Gastrocnemius medialis (tissue), 4 donors: ENCODE measurements at regions not wholly inside any gene's neighbourhood (a gene's known extent, or its start where the extent isn't known, plus 50 kb on each side); places are given as distances from the start of the nearest gene placed in this dataset.

Source experiments
- ATAC-seq, 2 donors: fragments of 150-250 bp; one replicate each; pipeline ENCODE4 v1.9.1; 2016
- DNase-seq, 2 donors: peaks; one replicate each; pipeline ENCODE4 v3.0.0-alpha.2; 2019
- H3K27ac ChIP-seq, 4 donors: fragments of 200-600 bp; sonication (generic); 1 replicate in 1 of 4; 2 replicates in 3 of 4; pipeline ENCODE4 v1.5.1; 2016 to 2018; ENCODE audit warnings: mild to moderate bottlenecking in 2 of 4, moderate library complexity in 1 of 4
- H3K27me3 ChIP-seq, 3 donors: fragments of 200-600 bp; sonication (generic) in 2 of 3; 1 replicate in 1 of 3; 2 replicates in 2 of 3; pipeline versions ENCODE4 v1.5.1 to v1.6.0; 2016 to 2019; ENCODE audit warnings: mild to moderate bottlenecking in 1 of 3, moderate library complexity in 1 of 3
- H3K36me3 ChIP-seq, 2 donors: fragments of 200-600 bp; sonication (generic) in 1 of 2; one replicate each; pipeline ENCODE4 v1.5.1; 2017 to 2018
- H3K4me1 ChIP-seq, 2 donors: fragments of 200-600 bp; sonication (generic) in 1 of 2; one replicate each; pipeline ENCODE4 v1.5.1; 2016 to 2017; ENCODE audit warnings: mild to moderate bottlenecking in 2 of 2
- H3K4me3 ChIP-seq, 4 donors: fragments of 200-600 bp; sonication (generic) in 3 of 4; 1 replicate in 1 of 4; 2 replicates in 3 of 4; pipeline ENCODE4 v1.5.1; 2016 to 2019; ENCODE audit warnings: mild to moderate bottlenecking in 2 of 4
- H3K9me3 ChIP-seq, 3 donors: fragments of 200-600 bp; sonication (generic) in 2 of 3; 1 replicate in 1 of 3; 2 replicates in 2 of 3; pipeline ENCODE4 v1.5.1; 2016 to 2019
- POLR2A ChIP-seq, 2 donors: fragments of 450-650 bp; IDR thresholded peaks; one replicate each; pipeline ENCODE4 v1.6.1; 2017; ENCODE audit warnings: antibody characterized with exemption in 2 of 2, mild to moderate bottlenecking in 2 of 2, moderate library complexity in 2 of 2
- in situ Hi-C, 4 donors: fragments of 200-750 bp; cut with MboI; loops; one replicate each; pipeline versions ENCODE4 v1.15.0 to v1.8.0; 2017; ENCODE audit warnings: low sequenced_read_pairs in 4 of 4
- intact Hi-C: fragments of 100-400 bp; cut with DNase I; formaldehyde crosslinking; loops from one replicate; pipeline ENCODE4 v1.15.1; 2023; ENCODE audit warnings: low total_unique reads
- TF ChIP-seq, protein P1 (sequence below), 5 experiments: fragments of 450-650 bp in 3 of 5; fragments of 200-600 bp in 2 of 5; sonication (generic) in 2 of 5; IDR thresholded peaks in 4 of 5; conservative IDR thresholded peaks in 1 of 5; 1 replicate in 4 of 5; 2 replicates in 1 of 5; pipeline ENCODE4 v1.5.1; 2016 to 2019; ENCODE audit warnings: antibody characterized with exemption in 5 of 5, mild to moderate bottlenecking in 3 of 5, moderate library complexity in 3 of 5

DNA sequence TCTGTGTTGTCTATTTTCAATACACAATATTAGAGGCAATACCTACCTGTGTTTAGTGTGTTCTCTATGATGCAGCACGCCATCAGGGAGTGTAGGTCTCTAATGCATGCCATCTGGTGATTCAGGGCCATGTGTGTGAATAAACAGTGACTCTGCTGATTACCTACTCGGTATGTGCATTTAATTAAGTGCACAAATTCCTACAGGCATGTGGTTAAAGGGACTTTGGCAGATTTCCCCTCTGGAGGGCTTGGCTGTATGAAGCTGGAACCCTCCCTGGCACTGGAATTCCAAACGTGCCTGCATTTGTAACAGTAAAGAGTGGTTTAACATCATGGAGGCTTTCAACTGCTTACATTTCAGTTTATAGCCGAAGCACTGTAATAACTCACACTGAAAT is 401.5 kb upstream of the SASH1 start:
- H3K4me1 ChIP-seq = no peaks in the 10 kb centered on the region
- H3K36me3 ChIP-seq = no peaks in the 10 kb centered on the region
- H3K9me3 ChIP-seq = no peaks in the 10 kb centered on the region
- DNase-seq (no peak), ATAC-seq (no peak)
- H3K4me3 ChIP-seq = no peak overlapping the region
- in situ Hi-C loops = no loop called here
- no peak overlapping the region for H3K27ac ChIP-seq
- intact Hi-C loops = no loop called here
- TF ChIP-seq, protein P1, sequence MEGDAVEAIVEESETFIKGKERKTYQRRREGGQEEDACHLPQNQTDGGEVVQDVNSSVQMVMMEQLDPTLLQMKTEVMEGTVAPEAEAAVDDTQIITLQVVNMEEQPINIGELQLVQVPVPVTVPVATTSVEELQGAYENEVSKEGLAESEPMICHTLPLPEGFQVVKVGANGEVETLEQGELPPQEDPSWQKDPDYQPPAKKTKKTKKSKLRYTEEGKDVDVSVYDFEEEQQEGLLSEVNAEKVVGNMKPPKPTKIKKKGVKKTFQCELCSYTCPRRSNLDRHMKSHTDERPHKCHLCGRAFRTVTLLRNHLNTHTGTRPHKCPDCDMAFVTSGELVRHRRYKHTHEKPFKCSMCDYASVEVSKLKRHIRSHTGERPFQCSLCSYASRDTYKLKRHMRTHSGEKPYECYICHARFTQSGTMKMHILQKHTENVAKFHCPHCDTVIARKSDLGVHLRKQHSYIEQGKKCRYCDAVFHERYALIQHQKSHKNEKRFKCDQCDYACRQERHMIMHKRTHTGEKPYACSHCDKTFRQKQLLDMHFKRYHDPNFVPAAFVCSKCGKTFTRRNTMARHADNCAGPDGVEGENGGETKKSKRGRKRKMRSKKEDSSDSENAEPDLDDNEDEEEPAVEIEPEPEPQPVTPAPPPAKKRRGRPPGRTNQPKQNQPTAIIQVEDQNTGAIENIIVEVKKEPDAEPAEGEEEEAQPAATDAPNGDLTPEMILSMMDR (IDR thresholded peaks at IDR 0.05 in 4 of 5, conservative IDR thresholded peaks at IDR 0.05 in 1 of 5) = no peak
- TF ChIP-seq POLR2A (IDR thresholded peaks at IDR 0.05) = no peak
- H3K27me3 ChIP-seq = no peaks in the 10 kb centered on the region

DNA sequence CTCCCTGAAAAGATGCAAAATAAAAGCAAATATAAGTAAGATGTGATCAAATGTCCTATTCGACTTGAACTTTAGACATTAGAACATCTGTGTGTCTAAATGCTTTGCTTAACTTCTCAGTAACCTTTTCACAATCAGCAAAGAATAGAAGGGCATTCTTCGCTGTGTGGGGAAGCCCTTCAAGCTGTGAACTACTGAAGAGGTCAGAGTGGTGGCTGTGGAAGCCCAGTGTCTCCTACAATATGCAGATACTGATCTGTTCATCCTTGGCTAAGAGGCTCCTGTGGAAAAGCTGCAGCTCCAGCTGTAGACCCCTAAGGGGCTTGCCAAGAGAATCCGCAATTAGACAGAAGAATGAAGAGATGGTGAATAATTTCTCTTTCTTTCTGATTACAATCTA is 400.3 kb upstream of the SASH1 start:
- H3K27me3 ChIP-seq = no peaks in the 10 kb centered on the region
- in situ Hi-C loops (no loop called here), intact Hi-C loops (no loop called here)
- no peak overlapping the region for H3K27ac ChIP-seq
- TF ChIP-seq, protein P1 (IDR thresholded peaks at IDR 0.05 in 4 of 5, conservative IDR thresholded peaks at IDR 0.05 in 1 of 5) = no peak
- no peak for TF ChIP-seq POLR2A (IDR thresholded peaks at IDR 0.05)
- H3K4me1 ChIP-seq = no peaks in the 10 kb centered on the region
- H3K4me3 ChIP-seq = no peak overlapping the region
- no peak for DNase-seq
- no peaks in the 10 kb centered on the region for H3K9me3 ChIP-seq
- H3K36me3 ChIP-seq = no peaks in the 10 kb centered on the region
- no peak for ATAC-seq

DNA sequence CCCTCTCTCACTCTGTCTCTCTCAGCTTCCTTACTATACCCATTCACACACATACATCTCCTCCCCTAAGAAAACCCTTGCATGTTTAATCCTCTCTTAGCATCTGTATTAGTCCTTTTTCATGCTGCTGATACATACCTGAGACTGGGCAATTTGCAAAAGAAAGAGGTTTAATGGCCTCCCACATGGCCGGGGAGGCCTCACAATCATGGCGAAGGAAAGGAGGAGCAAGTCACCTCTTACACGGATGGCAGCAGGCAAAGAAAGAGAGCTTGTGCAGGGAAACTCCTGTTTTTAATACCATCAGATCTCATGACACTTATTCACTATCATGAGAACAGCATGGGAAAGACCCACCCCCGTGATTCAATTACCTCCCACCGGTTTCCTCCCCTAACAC is 398.5 kb upstream of the SASH1 start:
- Histone ChIP-seq H3K36me3 (no peaks in the 10 kb centered on the region), H3K4me3 (no peak overlapping the region), H3K4me1 (no peaks in the 10 kb centered on the region), H3K27ac (no peak overlapping the region), H3K9me3 (no peaks in the 10 kb centered on the region), H3K27me3 (no peaks in the 10 kb centered on the region)
- intact Hi-C loops (no loop called here), in situ Hi-C loops (no loop called here)
- DNase-seq (no peak), ATAC-seq (no peak)
- TF ChIP-seq POLR2A (IDR thresholded peaks at IDR 0.05) = no peak
- TF ChIP-seq, protein P1 (IDR thresholded peaks at IDR 0.05 in 4 of 5, conservative IDR thresholded peaks at IDR 0.05 in 1 of 5) = no peak

DNA sequence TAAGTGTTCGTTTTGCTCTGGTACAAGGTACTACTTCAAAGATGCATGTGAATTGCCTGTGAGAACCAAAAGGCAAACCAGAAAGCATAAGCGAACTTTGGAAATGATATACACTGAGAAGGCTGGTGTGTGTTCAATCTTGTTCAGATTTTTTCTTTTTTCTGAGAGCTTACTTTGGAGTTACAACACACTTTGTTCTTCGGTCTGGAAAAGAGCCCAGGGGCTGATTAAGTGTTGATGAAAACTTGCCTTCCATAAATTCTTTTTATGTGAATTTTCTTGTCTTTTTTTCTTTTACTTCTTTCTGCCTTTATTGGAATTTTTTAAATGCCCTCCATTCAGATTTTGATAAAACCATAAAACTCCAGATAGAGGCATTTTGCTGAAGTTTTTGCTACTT is 395.1 kb upstream of the SASH1 start:
- intact Hi-C loops = no loop called here
- no peaks in the 10 kb centered on the region for H3K27me3 ChIP-seq
- DNase-seq (no peak), ATAC-seq (no peak)
- no peaks in the 10 kb centered on the region for H3K9me3 ChIP-seq
- H3K4me1 ChIP-seq = no peaks in the 10 kb centered on the region
- TF ChIP-seq, protein P1 (IDR thresholded peaks at IDR 0.05 in 4 of 5, conservative IDR thresholded peaks at IDR 0.05 in 1 of 5) = no peak
- TF ChIP-seq POLR2A (IDR thresholded peaks at IDR 0.05) = no peak
- no peak overlapping the region for H3K4me3 ChIP-seq
- no peak overlapping the region for H3K27ac ChIP-seq
- in situ Hi-C loops = no loop called here
- no peaks in the 10 kb centered on the region for H3K36me3 ChIP-seq

DNA sequence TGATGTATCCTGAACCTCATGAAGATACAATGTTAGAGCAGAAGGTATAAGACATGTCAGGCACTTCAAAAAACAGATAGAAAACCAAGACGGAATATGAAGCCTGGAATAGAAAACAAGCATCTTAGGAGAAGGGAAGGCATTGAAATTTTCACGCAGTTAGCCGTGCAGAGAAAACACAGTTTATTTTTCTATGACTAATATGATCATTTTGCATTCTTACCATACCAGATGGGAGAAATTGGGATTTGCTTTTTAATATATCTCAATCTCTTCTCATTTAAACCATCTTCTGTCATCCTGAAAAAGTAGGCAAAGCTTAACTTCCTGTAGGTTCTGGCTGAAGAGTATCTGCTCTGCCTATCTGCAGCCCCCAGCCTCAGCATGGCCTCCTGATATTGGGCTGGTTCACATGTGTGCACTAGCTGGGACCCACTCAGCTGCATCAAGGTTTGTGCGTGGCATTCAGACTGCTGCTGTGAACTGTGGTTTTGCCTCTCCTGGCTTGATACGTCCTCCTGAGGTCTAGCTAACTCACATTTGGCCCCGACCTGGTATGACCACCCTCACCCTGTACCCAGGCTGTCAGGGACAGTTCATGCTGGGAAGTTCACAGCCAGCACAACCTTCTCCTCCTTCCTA is 392.5 kb upstream of the SASH1 start:
- no peaks in the 10 kb centered on the region for H3K27me3 ChIP-seq
- H3K36me3 ChIP-seq = no peaks in the 10 kb centered on the region
- intact Hi-C loops = no loop called here
- in situ Hi-C loops = no loop called here
- no peak for DNase-seq
- no peak for ATAC-seq
- H3K27ac ChIP-seq = no peak overlapping the region
- no peaks in the 10 kb centered on the region for H3K4me1 ChIP-seq
- no peak for TF ChIP-seq POLR2A (IDR thresholded peaks at IDR 0.05)
- TF ChIP-seq, protein P1 (IDR thresholded peaks at IDR 0.05 in 4 of 5, conservative IDR thresholded peaks at IDR 0.05 in 1 of 5) = no peak
- H3K4me3 ChIP-seq = no peak overlapping the region
- H3K9me3 ChIP-seq = no peaks in the 10 kb centered on the region
